Adrenal gland (tissue), 9 donors: ENCODE measurements at regions not wholly inside any gene's neighbourhood (a gene's known extent, or its start where the extent isn't known, plus 50 kb on each side); places are given as distances from the start of the nearest gene placed in this dataset.

ENCODE experiments used
- DNase-seq, 7 donors: peaks; one replicate each; pipeline ENCODE4 v3.0.0-alpha.2; 2019 to 2020
- H3K27ac ChIP-seq, 5 donors: fragments of 200-600 bp; sonication (generic) in 4 of 5; 1 replicate in 3 of 5; 2 replicates in 2 of 5; pipeline versions ENCODE4 v1.5.1 to v1.8.0; 2016 to 2020; ENCODE audit warnings: mild to moderate bottlenecking in 1 of 5
- H3K27me3 ChIP-seq: fragments of 200-600 bp; 2 replicates; pipeline ENCODE4 v1.8.0; 2021
- H3K36me3 ChIP-seq, 2 donors: fragments of 200-600 bp; replicated peaks in 1 of 2; 1 replicate in 1 of 2; 2 replicates in 1 of 2; pipeline versions ENCODE4 v1.5.1 to v1.8.0; 2018 to 2022
- H3K4me1 ChIP-seq, 2 donors: fragments of 200-600 bp; replicated peaks in 1 of 2; 1 replicate in 1 of 2; 2 replicates in 1 of 2; pipeline versions ENCODE4 v1.5.1 to v1.8.0; 2018 to 2021
- H3K4me3 ChIP-seq, 4 donors: fragments of 200-600 bp; sonication (generic) in 3 of 4; one replicate each; pipeline ENCODE4 v1.5.1; 2016 to 2018
- H3K9me3 ChIP-seq, 3 donors: fragments of 200-600 bp; sonication (generic) in 1 of 3; replicated peaks in 1 of 3; 1 replicate in 2 of 3; 2 replicates in 1 of 3; pipeline versions ENCODE4 v1.5.1 to v1.8.0; 2016 to 2021
- CTCF ChIP-seq, 6 experiments: fragments of 450-650 bp in 4 of 6; fragments of 200-600 bp in 2 of 6; sonication (generic) in 1 of 6; IDR thresholded peaks; 1 replicate in 5 of 6; 2 replicates in 1 of 6; pipeline versions ENCODE4 v1.5.1 to v1.8.0; 2016 to 2021; ENCODE audit warnings: antibody characterized with exemption in 6 of 6, mild to moderate bottlenecking in 2 of 6, moderate library complexity in 1 of 6
- POLR2A ChIP-seq, 2 donors: fragments of 450-650 bp; IDR thresholded peaks; one replicate each; pipeline ENCODE4 v1.6.1; 2017; ENCODE audit warnings: antibody characterized with exemption in 2 of 2, mild to moderate bottlenecking in 2 of 2, moderate library complexity in 1 of 2
- WGBS, 4 donors: extraction: QIAGEN DNeasy Blood & Tissue Kit in 2 of 4; methylation state at CpG; one replicate each; pipeline versions ENCODE4 v1.1.5 to v1.1.7; 2013 to 2017; 5-methylcytosine and 5-hydroxymethylcytosine counted together
- intact Hi-C, 2 donors: fragments of 100-400 bp; cut with DNase I; formaldehyde crosslinking; loops; one replicate each; pipeline versions ENCODE4 v1.14.1 to v1.15.0; 2022 to 2023
- donor health status: healthy with polysubstance abuse.
- donor health status: Bipolar disorder and iron deficiency.
- donor health status: DM: yes; HTN: yes; CAD: no.
- donor health status: DM: no; HTN: no; CAD: no.
- donor health status: DM: no; HTN: no; CAD: no.

GRCh38 chr9:31347082-31347617, 1037.3 kb upstream of the ACO1 start:
- no peak for DNase-seq
- Histone ChIP-seq H3K9me3 (no peaks in the 10 kb centered on the region), H3K27me3 (no peaks in the 10 kb centered on the region), H3K36me3 (no peaks in the 10 kb centered on the region), H3K4me1 (no peaks in the 10 kb centered on the region), H3K4me3 (peak overlapping the region in 1 of 4 donors; percentile 26), H3K27ac (peak overlapping the region in 2 of 5 donors; percentile 14 to 56)
- intact Hi-C loops, result no loop called here
- TF ChIP-seq CTCF (IDR thresholded peaks at IDR 0.05), result no peak
- TF ChIP-seq POLR2A (IDR thresholded peaks at IDR 0.05), result no peak
- 42 to 47% (median 44%) methylated on average over 6 of the region's 6 CpGs for WGBS, 4 donors

- no peak for DNase-seq
- no peak overlapping the region for H3K4me3 ChIP-seq
- intact Hi-C loops, result no loop called here
Observed at GRCh38 chr9:31355159-31355882, 1029.1 kb upstream of the ACO1 start.

GRCh38 chr9:31355965-31356364, 1028.5 kb upstream of the ACO1 start:
- H3K27me3 ChIP-seq, result no peaks in the 10 kb centered on the region
- DNase-seq, result no peak
- H3K9me3 ChIP-seq, result no peaks in the 10 kb centered on the region
- H3K36me3 ChIP-seq, result no peaks in the 10 kb centered on the region
- intact Hi-C loops, result no loop called here
- H3K4me3 ChIP-seq, result no peak overlapping the region
- no peaks in the 10 kb centered on the region for H3K4me1 ChIP-seq
- TF ChIP-seq CTCF (IDR thresholded peaks at IDR 0.05) (no peak), POLR2A (IDR thresholded peaks at IDR 0.05) (no peak)
- no peak overlapping the region for H3K27ac ChIP-seq

More at GRCh38 chr9:31355159-31355882, 1029.1 kb upstream of the ACO1 start:
- TF ChIP-seq POLR2A (IDR thresholded peaks at IDR 0.05) (no peak), CTCF (IDR thresholded peaks at IDR 0.05) (no peak)
- no peaks in the 10 kb centered on the region for H3K9me3 ChIP-seq
- H3K4me1 ChIP-seq, result no peaks in the 10 kb centered on the region
- H3K27ac ChIP-seq, result no peak overlapping the region
- WGBS, 4 donors, result 78 to 87% (median 80%) methylated on average over 5 of the region's 5 CpGs
- no peaks in the 10 kb centered on the region for H3K27me3 ChIP-seq
- no peaks in the 10 kb centered on the region for H3K36me3 ChIP-seq

GRCh38 chr9:31359071-31359470, 1025.4 kb upstream of the ACO1 start:
- Histone ChIP-seq H3K4me3 (no peak overlapping the region), H3K27ac (no peak overlapping the region), H3K36me3 (no peaks in the 10 kb centered on the region), H3K9me3 (no peaks in the 10 kb centered on the region), H3K27me3 (no peaks in the 10 kb centered on the region), H3K4me1 (no peaks in the 10 kb centered on the region)
- intact Hi-C loops, result no loop called here
- DNase-seq, result no peak
- no peak for TF ChIP-seq POLR2A (IDR thresholded peaks at IDR 0.05)
- no peak for TF ChIP-seq CTCF (IDR thresholded peaks at IDR 0.05)
